Heart left ventricle (tissue), 13 donors: ENCODE measurements at regions not wholly inside any gene's neighbourhood (a gene's known extent, or its start where the extent isn't known, plus 50 kb on each side); places are given as distances from the start of the nearest gene placed in this dataset.

Experiments
- CTCF ChIP-seq, 12 donors: fragments of 200-600 bp; sonication (generic) in 4 of 12; IDR thresholded peaks; one replicate each; pipeline versions ENCODE4 v1.5.0 to v1.8.0; 2018 to 2022; ENCODE audit warnings: antibody characterized with exemption in 12 of 12, mild to moderate bottlenecking in 5 of 12
- POLR2A ChIP-seq, 2 donors: fragments of 450-650 bp; IDR thresholded peaks; one replicate each; pipeline ENCODE4 v1.6.1; 2017; ENCODE audit warnings: antibody characterized with exemption in 2 of 2, mild to moderate bottlenecking in 2 of 2, moderate library complexity in 2 of 2
- donor health status: ischemic (EF 13 %, LVEDD 7.1; RV severe dilation, severe dysfunction).
- donor health status: DM: no; HTN: yes; CAD: no.
- donor health status: DM: no; HTN: no; CAD: no.
- donor health status: ischemic (EF 25% LVEDD 6.9; RV normal size, moderate dysfunction).
- donor health status: ischemic (EF 25% LVEDD 5.7; RV mildly dilated, moderate dysfunction).
- donor health status: ischemic (EF 35%, LVEDD 5.7; RV mildly dilated, moderate dysfunction).
- donor health status: nonischemic (EF 11% LVEDD 7.7; RV severe dilation, severe dysfunction).
- donor health status: DM: yes; HTN: yes; CAD: no.
- donor health status: PGD.
- donor health status: ischemic (EF 29% LVEDD 5.4; RV normal size, mild dysfunction).
- donor health status: nonischemic (EF 23%, LVEDD 6.1; RV moderate dilation, normal function).

DNA sequence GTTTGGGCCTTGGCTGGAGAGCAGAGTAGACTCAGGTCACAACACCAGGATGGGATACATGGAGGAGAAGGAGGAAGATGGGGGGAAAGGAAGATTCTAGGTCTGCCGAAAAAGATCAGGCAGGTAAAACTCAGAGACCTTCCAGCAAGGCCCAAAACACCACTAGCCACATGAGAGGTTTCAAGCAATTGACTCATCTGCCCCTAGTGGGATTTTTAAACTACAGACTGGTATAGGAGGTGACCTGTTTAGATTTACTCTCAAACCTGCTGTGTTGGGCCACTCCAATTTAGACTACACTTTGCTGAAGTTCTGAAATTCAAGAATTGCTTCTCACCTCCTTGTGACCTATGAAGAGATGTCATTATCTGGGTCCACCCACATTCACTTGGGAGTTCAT, 236.9 kb upstream of the SASH1 start:
- TF ChIP-seq CTCF (IDR thresholded peaks at IDR 0.05) = no peak
- no peak for TF ChIP-seq POLR2A (IDR thresholded peaks at IDR 0.05)
